DOHH2 (cell line): ENCODE measurements at regions not wholly inside any gene's neighbourhood (a gene's known extent, or its start where the extent isn't known, plus 50 kb on each side); places are given as distances from the start of the nearest gene placed in this dataset.

ENCODE experiments used
- EZH2phosphoT487 ChIP-seq: fragments of 200-600 bp; sonication (generic); IDR thresholded peaks from 2 replicates; pipeline ENCODE4 v1.6.1; 2017; ENCODE audit warnings: borderline replicate concordance, mild to moderate bottlenecking, antibody characterized with exemption, low read length, moderate library complexity, mixed read lengths
- TF ChIP-seq, protein P1 (sequence below): fragments of 200-600 bp; sonication (generic); IDR thresholded peaks from one replicate; pipeline ENCODE4 v1.5.1; 2014; ENCODE audit warnings: antibody characterized with exemption, mild to moderate bottlenecking, low read depth, low read length; ENCODE audit not compliant: poor library complexity, severe bottlenecking

DNA sequence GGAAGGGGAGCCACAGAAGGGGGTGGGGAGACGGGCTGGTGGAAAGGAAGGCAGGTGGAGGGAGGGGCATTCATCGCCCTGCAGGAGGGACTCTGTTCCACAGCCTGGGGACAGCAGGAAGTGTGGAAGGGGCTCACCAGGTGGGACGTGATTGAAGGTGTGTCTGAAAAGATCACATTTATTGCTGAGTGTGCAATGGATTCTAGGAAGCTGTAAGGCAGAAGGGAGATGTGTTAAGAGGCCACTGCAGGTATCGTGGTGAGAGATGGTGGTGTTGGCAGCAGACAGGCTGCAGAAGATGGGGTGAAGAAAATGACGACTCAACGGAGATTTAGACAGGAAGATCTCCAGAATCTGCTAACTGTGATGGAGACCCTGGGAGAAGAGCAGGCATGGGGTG lies 537.4 kb downstream of the MN1 start:
- TF ChIP-seq, protein P1, sequence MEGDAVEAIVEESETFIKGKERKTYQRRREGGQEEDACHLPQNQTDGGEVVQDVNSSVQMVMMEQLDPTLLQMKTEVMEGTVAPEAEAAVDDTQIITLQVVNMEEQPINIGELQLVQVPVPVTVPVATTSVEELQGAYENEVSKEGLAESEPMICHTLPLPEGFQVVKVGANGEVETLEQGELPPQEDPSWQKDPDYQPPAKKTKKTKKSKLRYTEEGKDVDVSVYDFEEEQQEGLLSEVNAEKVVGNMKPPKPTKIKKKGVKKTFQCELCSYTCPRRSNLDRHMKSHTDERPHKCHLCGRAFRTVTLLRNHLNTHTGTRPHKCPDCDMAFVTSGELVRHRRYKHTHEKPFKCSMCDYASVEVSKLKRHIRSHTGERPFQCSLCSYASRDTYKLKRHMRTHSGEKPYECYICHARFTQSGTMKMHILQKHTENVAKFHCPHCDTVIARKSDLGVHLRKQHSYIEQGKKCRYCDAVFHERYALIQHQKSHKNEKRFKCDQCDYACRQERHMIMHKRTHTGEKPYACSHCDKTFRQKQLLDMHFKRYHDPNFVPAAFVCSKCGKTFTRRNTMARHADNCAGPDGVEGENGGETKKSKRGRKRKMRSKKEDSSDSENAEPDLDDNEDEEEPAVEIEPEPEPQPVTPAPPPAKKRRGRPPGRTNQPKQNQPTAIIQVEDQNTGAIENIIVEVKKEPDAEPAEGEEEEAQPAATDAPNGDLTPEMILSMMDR, result no peak
- no peak for TF ChIP-seq EZH2phosphoT487
